HG03342 (cell line): ENCODE measurements at regions not wholly inside any gene's neighbourhood (a gene's known extent, or its start where the extent isn't known, plus 50 kb on each side); places are given as distances from the start of the nearest gene placed in this dataset.

Experiments
- ATAC-seq: cut with Tn5 transposase; IDR thresholded peaks from one replicate; pipeline ENCODE4 v1.9.1; 2021; ENCODE audit warnings: mild to moderate bottlenecking, moderate library complexity; ENCODE audit not compliant: unreplicated experiment

- ATAC-seq: no peak
Observed at GRCh38 chr2:136482006-136482405, 283.3 kb upstream of the THSD7B start.

- no peak for ATAC-seq
Observed at GRCh38 chr2:136479696-136480095, 285.6 kb upstream of the THSD7B start.

GRCh38 chr2:136468799-136469369 is 296.5 kb upstream of the THSD7B start:
- ATAC-seq: no peak

- ATAC-seq: no peak
Observed at GRCh38 chr2:136452528-136452927, 312.8 kb upstream of the THSD7B start.

- ATAC-seq: no peak
Observed at GRCh38 chr2:136448986-136449780, 316.2 kb upstream of the THSD7B start.

- ATAC-seq: no peak
Observed at GRCh38 chr2:136448432-136448831, 316.9 kb upstream of the THSD7B start.

GRCh38 chr2:136444323-136444722 is 321.0 kb upstream of the THSD7B start:
- no peak for ATAC-seq

GRCh38 chr2:136443661-136444060 is 321.7 kb upstream of the THSD7B start:
- no peak for ATAC-seq

- ATAC-seq: no peak
Observed at GRCh38 chr2:136441979-136442714, 323.2 kb upstream of the THSD7B start.

GRCh38 chr2:136439064-136439676 is 321.2 kb upstream of the CXCR4 start:
- ATAC-seq: no peak

GRCh38 chr2:136437461-136437860 is 319.5 kb upstream of the CXCR4 start:
- no peak for ATAC-seq

GRCh38 chr2:136436936-136437335 is 319.0 kb upstream of the CXCR4 start:
- ATAC-seq: no peak

GRCh38 chr2:136434251-136434715 is 316.3 kb upstream of the CXCR4 start:
- ATAC-seq: no peak

GRCh38 chr2:136433261-136433660 is 315.3 kb upstream of the CXCR4 start:
- ATAC-seq: no peak

GRCh38 chr2:136424112-136424511 is 306.2 kb upstream of the CXCR4 start:
- no peak for ATAC-seq

- peak; percentile 99 for ATAC-seq
Observed at GRCh38 chr2:136423516-136423996, 305.6 kb upstream of the CXCR4 start.

- ATAC-seq: no peak
Observed at GRCh38 chr2:136422512-136422911, 304.6 kb upstream of the CXCR4 start.

GRCh38 chr2:136420346-136420745 is 302.4 kb upstream of the CXCR4 start:
- ATAC-seq: no peak

- no peak for ATAC-seq
Observed at GRCh38 chr2:136411946-136412345, 294.0 kb upstream of the CXCR4 start.

- ATAC-seq: no peak
Observed at GRCh38 chr2:136410673-136411072, 292.7 kb upstream of the CXCR4 start.

- no peak for ATAC-seq
Observed at GRCh38 chr2:136408795-136409194, 290.8 kb upstream of the CXCR4 start.
